ENCODE measurements at regions not wholly inside any gene's neighbourhood (a gene's known extent, or its start where the extent isn't known, plus 50 kb on each side); places are given as distances from the start of the nearest gene placed in this dataset.

- ChIA-PET POLR2A (ENCODE audit: partially characterized antibody) (no interaction called here), CTCF (ENCODE audit: partially characterized antibody) (interaction anchor here (1.0 to 1.1 kb wide), 2 partner anchors 17 to 831 kb away, joined by 3 read pairs; no protein-coding TSS in a partner anchor)
- Histone ChIP-seq H2BK20ac (ENCODE audit: low read length) (no peak overlapping the region), H3K14ac (ENCODE audit: insufficient read length) (no peak overlapping the region), H3K27ac (ENCODE audit: low read depth, low read length) (no peak overlapping the region), H3K4me3 (ENCODE audit: extremely low read depth in 1 of 4, insufficient read depth in 2 of 4, low read depth in 3 of 4, low read length in 4 of 4) (no peak overlapping the region), H4K8ac (ENCODE audit: extremely low read depth, insufficient read depth, low read length) (no peak overlapping the region), H3K79me1 (ENCODE audit: low read depth, low read length) (no peaks in the 10 kb centered on the region), H3K4me2 (ENCODE audit: insufficient read depth in 1 of 2, low read depth in 2 of 2, low read length in 2 of 2) (no peak overlapping the region), H2BK5ac (ENCODE audit: low read depth, low read length) (no peak overlapping the region), H3K9ac (replicated peaks in 1 of 4; ENCODE audit: extremely low read depth in 1 of 4, low read depth in 3 of 4, low read length in 3 of 4) (no peak overlapping the region), H3K4ac (replicated peaks; ENCODE audit: insufficient read length, low read depth, low read length) (no peak overlapping the region), H3K23ac (ENCODE audit: insufficient read length) (no peak overlapping the region), H2BK12ac (ENCODE audit: low read depth, low read length) (no peak overlapping the region), H3K56ac (replicated peaks; ENCODE audit: insufficient read length, low read depth, low read length) (no peak overlapping the region), H3K23me2 (ENCODE audit: low read depth, low read length) (no peaks in the 10 kb centered on the region), H4K20me1 (replicated peaks in 1 of 2; ENCODE audit: control insufficient read depth in 1 of 2, insufficient read depth in 2 of 2, low read length in 2 of 2) (no peaks in the 10 kb centered on the region), H3K79me2 (ENCODE audit: control insufficient read depth in 1 of 2, insufficient read depth in 2 of 2, low read length in 2 of 2) (no peaks in the 10 kb centered on the region), H3K4me1 (replicated peaks in 1 of 4; ENCODE audit: control insufficient read depth in 3 of 4, insufficient read depth in 4 of 4, low read length in 3 of 4) (no peaks in the 10 kb centered on the region; a peak in 1 of 7 replicates), H2AFZ (ENCODE audit: low read length) (no peak overlapping the region), H4K91ac (replicated peaks; ENCODE audit: insufficient read length, low read length) (no peak overlapping the region), H2BK15ac (ENCODE audit: low read length) (no peak overlapping the region), H3K9me3 (ENCODE audit: insufficient read depth in 2 of 2, low read depth in 1 of 2, low read length in 1 of 2) (no peaks in the 10 kb centered on the region; a peak in 1 of 4 replicates), H3K18ac (ENCODE audit: extremely low read depth, low read length) (no peak overlapping the region), H2BK120ac (replicated peaks; ENCODE audit: low read depth, low read length) (no peak overlapping the region), H2AK5ac (ENCODE audit: low read depth, low read length) (no peak overlapping the region), H3K36me3 (ENCODE audit: control insufficient read depth in 2 of 4, insufficient read depth in 4 of 4, low read length in 3 of 4) (no peaks in the 10 kb centered on the region), H4K5ac (ENCODE audit: insufficient read length, low read depth, low read length) (no peak overlapping the region), H3K27me3 (replicated peaks in 1 of 4; ENCODE audit: control insufficient read depth in 3 of 4, extremely low read depth in 1 of 4, insufficient read depth in 3 of 4, low read length in 3 of 4) (no peaks in the 10 kb centered on the region)
- WGBS, 2 experiments (ENCODE audit: extremely low coverage in 1 of 2, insufficient coverage in 1 of 2, insufficient read length in 1 of 2, insufficient replicate concordance in 2 of 2, low coverage in 1 of 2, low lambda C conversion rate in 2 of 2, missing lambda C conversion rate in 1 of 2), result 84% methylated on average over 2 of the region's 2 CpGs; no CpG with 5 or more reads in 1 of the 2 experiments
- FAIRE-seq (no peak), DNase-seq (ENCODE audit: low read depth in 1 of 2, low spot score in 2 of 2) (no peak)
- TF ChIP-seq HDAC6 (IDR thresholded peaks at IDR 0.05; ENCODE audit: low read depth, low read length) (no peak), BACH1 (IDR thresholded peaks at IDR 0.05; ENCODE audit: low read length) (no peak), PHF8 (conservative IDR thresholded peaks at IDR 0.05; ENCODE audit: low read depth, low read length) (no peak), KDM4A (IDR thresholded peaks at IDR 0.05; ENCODE audit: low read depth, low read length, severe bottlenecking) (no peak), USF2 (IDR thresholded peaks at IDR 0.05; ENCODE audit: low read length) (no peak), SP2 (IDR thresholded peaks at IDR 0.05; ENCODE audit: low read length) (no peak), SRF (IDR thresholded peaks at IDR 0.05; ENCODE audit: low read depth, low read length) (no peak)
These were observed 368.9 kb downstream of the DDX10 start for GRCh38 chr11:109033627-109034338.
